Neural progenitor cell (in vitro differentiated cells): ENCODE measurements at regions not wholly inside any gene's neighbourhood (a gene's known extent, or its start where the extent isn't known, plus 50 kb on each side); places are given as distances from the start of the nearest gene placed in this dataset.

Experiments
- CTCF ChIP-seq: fragments of 200-600 bp; sonication (generic); IDR thresholded peaks from 2 replicates; pipeline ENCODE4 v1.5.1; 2017; ENCODE audit warnings: antibody characterized with exemption, mild to moderate bottlenecking
- EZH2 ChIP-seq: fragments of 200-600 bp; sonication (generic); IDR thresholded peaks from 2 replicates; pipeline ENCODE4 v1.6.1; 2017; ENCODE audit warnings: antibody characterized with exemption, mild to moderate bottlenecking, moderate library complexity
- EZH2phosphoT487 ChIP-seq: fragments of 200-600 bp; sonication (generic); IDR thresholded peaks from 2 replicates; pipeline ENCODE4 v1.6.1; 2017; ENCODE audit warnings: antibody characterized with exemption

GRCh38 chr7:136213012-136213411 is 235.9 kb upstream of the MTPN start:
- TF ChIP-seq CTCF (no peak), EZH2phosphoT487 (no peak), EZH2 (no peak)
